Trophoblast cell (in vitro differentiated cells and primary cell): ENCODE measurements at regions not wholly inside any gene's neighbourhood (a gene's known extent, or its start where the extent isn't known, plus 50 kb on each side); places are given as distances from the start of the nearest gene placed in this dataset.
A peak's percentile ranks its signal among the peaks of the same experiment; 100 is the strongest.

ENCODE experiments used
- DNase-seq, 2 donors: peaks; one replicate each; pipeline ENCODE4 v3.0.0-alpha.2; 2016
- H2AFZ ChIP-seq: 2 replicates; pipeline ENCODE4 v1.6.1; 2013; ENCODE audit warnings: low read length, moderate library complexity, mild to moderate bottlenecking; ENCODE audit not compliant: insufficient read depth, poor library complexity
- H2AK5ac ChIP-seq: 2 replicates; pipeline ENCODE4 v1.6.1; 2013; ENCODE audit warnings: mild to moderate bottlenecking, low read length
- H2BK120ac ChIP-seq: 2 replicates; pipeline ENCODE4 v1.6.1; 2013; ENCODE audit warnings: low read length, mild to moderate bottlenecking, moderate library complexity; ENCODE audit not compliant: insufficient read depth, poor library complexity
- H2BK12ac ChIP-seq: 2 replicates; pipeline ENCODE4 v1.6.1; 2013; ENCODE audit warnings: mild to moderate bottlenecking, low read length, moderate library complexity
- H2BK5ac ChIP-seq: 2 replicates; pipeline ENCODE4 v1.6.1; 2013; ENCODE audit warnings: low read length, low read depth, moderate library complexity, mild to moderate bottlenecking; ENCODE audit not compliant: poor library complexity
- H3K14ac ChIP-seq: 2 replicates; pipeline ENCODE4 v1.6.1; 2013; ENCODE audit warnings: mild to moderate bottlenecking, low read length
- H3K18ac ChIP-seq: 2 replicates; pipeline ENCODE4 v1.6.1; 2013; ENCODE audit warnings: mild to moderate bottlenecking, low read length
- H3K23ac ChIP-seq: 2 replicates; pipeline ENCODE4 v1.6.1; 2013; ENCODE audit warnings: low read length
- H3K27ac ChIP-seq: 2 replicates; pipeline ENCODE4 v1.5.1; 2013; ENCODE audit warnings: low read depth, mild to moderate bottlenecking, inconsistent platforms, low read length, moderate library complexity
- H3K27me3 ChIP-seq: 2 replicates; pipeline ENCODE4 v1.6.1; 2013; ENCODE audit warnings: inconsistent platforms, mild to moderate bottlenecking, low read length, moderate library complexity; ENCODE audit not compliant: insufficient read depth
- H3K36me3 ChIP-seq, 2 experiments: 1 replicate in 1 of 2; 2 replicates in 1 of 2; pipeline ENCODE4 v1.6.1; 2013; ENCODE audit warnings: low read length in 2 of 2, mild to moderate bottlenecking in 2 of 2, moderate library complexity in 1 of 2; ENCODE audit not compliant: insufficient read depth in 2 of 2, control insufficient read depth in 1 of 2
- H3K4ac ChIP-seq: 2 replicates; pipeline ENCODE4 v1.6.1; 2013; ENCODE audit warnings: low read depth, mild to moderate bottlenecking, low read length, moderate library complexity
- H3K4me1 ChIP-seq, 2 experiments: 1 replicate in 1 of 2; 2 replicates in 1 of 2; pipeline ENCODE4 v1.6.1; 2013; ENCODE audit warnings: low read length in 2 of 2, mild to moderate bottlenecking in 2 of 2, moderate library complexity in 1 of 2; ENCODE audit not compliant: insufficient read depth in 2 of 2, control insufficient read depth in 1 of 2
- H3K4me2 ChIP-seq: 2 replicates; pipeline ENCODE4 v1.6.1; 2013; ENCODE audit warnings: inconsistent platforms, mild to moderate bottlenecking, low read length, moderate library complexity
- H3K4me3 ChIP-seq: 2 replicates; pipeline ENCODE4 v1.5.1; 2013; ENCODE audit warnings: mild to moderate bottlenecking, low read depth, low read length, inconsistent platforms
- H3K79me1 ChIP-seq: one replicate; pipeline ENCODE4 v1.6.1; 2013; ENCODE audit warnings: low read length
- H3K79me2 ChIP-seq: 2 replicates; pipeline ENCODE4 v1.6.1; 2013; ENCODE audit warnings: low read length, mild to moderate bottlenecking; ENCODE audit not compliant: control insufficient read depth, insufficient read depth, poor library complexity
- H3K9ac ChIP-seq: 2 replicates; pipeline ENCODE4 v1.6.1; 2013; ENCODE audit warnings: mild to moderate bottlenecking, low read length
- H3K9me3 ChIP-seq: 2 replicates; pipeline ENCODE4 v1.6.1; 2013; ENCODE audit warnings: low read depth, mild to moderate bottlenecking, control low read depth, inconsistent platforms, low read length; ENCODE audit not compliant: insufficient read depth
- H4K12ac ChIP-seq: 2 replicates; pipeline ENCODE4 v1.6.1; 2013; ENCODE audit warnings: low read depth, mild to moderate bottlenecking, low read length, moderate library complexity
- H4K8ac ChIP-seq: 2 replicates; pipeline ENCODE4 v1.6.1; 2013; ENCODE audit warnings: low read depth, mild to moderate bottlenecking, low read length, moderate library complexity
- H4K91ac ChIP-seq: one replicate; pipeline ENCODE4 v1.6.1; 2013; ENCODE audit warnings: low read depth, mild to moderate bottlenecking, low read length, moderate library complexity
- WGBS: extraction: QIAGEN DNeasy Blood & Tissue Kit; methylation state at CpG from one replicate; pipeline ENCODE4 v1.1.7; 2013; ENCODE audit warnings: missing lambda C conversion rate; ENCODE audit not compliant: insufficient read length, insufficient coverage; ENCODE audit errors: extremely low coverage; 5-methylcytosine and 5-hydroxymethylcytosine counted together

DNA sequence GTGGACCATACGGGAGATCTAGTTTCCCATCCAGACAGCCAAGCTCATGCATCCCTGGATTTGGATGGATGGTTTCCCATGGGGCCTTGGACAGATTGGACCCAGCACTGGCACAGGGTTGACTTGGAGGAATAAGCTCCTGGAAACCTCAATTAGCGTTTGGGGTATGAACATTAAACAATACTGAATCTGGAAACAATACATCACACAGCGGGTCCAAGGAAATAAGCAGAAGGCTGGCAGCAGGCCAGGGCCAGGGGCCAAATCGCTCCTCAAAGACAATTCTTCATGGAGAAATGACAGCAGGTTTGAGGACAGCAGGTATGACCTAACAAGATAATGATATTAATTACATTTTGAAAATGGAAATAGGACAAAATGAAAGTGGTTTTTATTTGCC, 540.6 kb downstream of the RIT2 start:
- WGBS, result no CpG with 5 or more reads among the region's 4 CpGs
- DNase-seq, result no peak
- H2AK5ac ChIP-seq, result no peak overlapping the region

GRCh38 chr18:42576124-42576523, 539.4 kb downstream of the RIT2 start:
- no peaks in the 10 kb centered on the region for H3K27me3 ChIP-seq
- H3K4me2 ChIP-seq, result no peak overlapping the region
- H3K4me1 ChIP-seq, result no peaks in the 10 kb centered on the region
- H2BK5ac ChIP-seq, result no peak overlapping the region
- no peak for DNase-seq
- no peak overlapping the region for H3K9ac ChIP-seq
- H4K12ac ChIP-seq, result no peak overlapping the region
- H3K79me1 ChIP-seq, result no peaks in the 10 kb centered on the region
- H3K36me3 ChIP-seq, result no peaks in the 10 kb centered on the region
- H4K8ac ChIP-seq, result no peak overlapping the region
- no peak overlapping the region for H2BK12ac ChIP-seq
- H3K14ac ChIP-seq, result no peak overlapping the region
- no peaks in the 10 kb centered on the region for H3K79me2 ChIP-seq
- H3K23ac ChIP-seq, result no peak overlapping the region
- H2BK120ac ChIP-seq, result no peak overlapping the region
- no peak overlapping the region for H2AK5ac ChIP-seq
- H3K4me3 ChIP-seq, result no peak overlapping the region
- no peak overlapping the region for H3K4ac ChIP-seq
- no peak overlapping the region for H3K27ac ChIP-seq
- no peak overlapping the region for H3K18ac ChIP-seq
- no peak overlapping the region for H2AFZ ChIP-seq
- no peaks in the 10 kb centered on the region for H3K9me3 ChIP-seq
- no peak overlapping the region for H4K91ac ChIP-seq

More for the DNA sequence above, 540.6 kb downstream of the RIT2 start:
- no peak overlapping the region for H2BK5ac ChIP-seq
- no peaks in the 10 kb centered on the region for H3K79me2 ChIP-seq
- H3K4me2 ChIP-seq, result no peak overlapping the region
- no peaks in the 10 kb centered on the region for H3K9me3 ChIP-seq
- no peak overlapping the region for H3K4me3 ChIP-seq
- no peaks in the 10 kb centered on the region for H3K27me3 ChIP-seq
- H4K8ac ChIP-seq, result no peak overlapping the region
- H4K91ac ChIP-seq, result no peak overlapping the region
- no peaks in the 10 kb centered on the region for H3K36me3 ChIP-seq
- no peak overlapping the region for H3K27ac ChIP-seq
- no peaks in the 10 kb centered on the region for H3K4me1 ChIP-seq
- no peak overlapping the region for H3K14ac ChIP-seq
- no peak overlapping the region for H2AFZ ChIP-seq
- H3K23ac ChIP-seq, result no peak overlapping the region
- no peak overlapping the region for H4K12ac ChIP-seq
- H2BK120ac ChIP-seq, result no peak overlapping the region
- no peaks in the 10 kb centered on the region for H3K79me1 ChIP-seq
- H3K18ac ChIP-seq, result no peak overlapping the region
- no peak overlapping the region for H3K9ac ChIP-seq
- no peak overlapping the region for H3K4ac ChIP-seq
- no peak overlapping the region for H2BK12ac ChIP-seq

GRCh38 chr18:42578792-42579191, 536.7 kb downstream of the RIT2 start:
- Histone ChIP-seq H4K91ac (no peak overlapping the region), H3K4me1 (no peaks in the 10 kb centered on the region), H3K4me2 (no peak overlapping the region), H2BK12ac (no peak overlapping the region), H2AK5ac (no peak overlapping the region), H3K79me1 (no peaks in the 10 kb centered on the region), H3K4ac (no peak overlapping the region), H4K8ac (no peak overlapping the region), H3K18ac (no peak overlapping the region), H3K79me2 (no peaks in the 10 kb centered on the region), H3K27ac (no peak overlapping the region), H3K14ac (no peak overlapping the region), H4K12ac (no peak overlapping the region), H2AFZ (no peak overlapping the region), H2BK120ac (no peak overlapping the region), H3K27me3 (no peaks in the 10 kb centered on the region), H2BK5ac (no peak overlapping the region), H3K36me3 (no peaks in the 10 kb centered on the region), H3K9me3 (no peaks in the 10 kb centered on the region), H3K23ac (no peak overlapping the region), H3K4me3 (no peak overlapping the region), H3K9ac (no peak overlapping the region)
- DNase-seq, result peak; percentile 58 to 86

- Histone ChIP-seq H2BK120ac (no peak overlapping the region), H3K23ac (no peak overlapping the region), H3K9me3 (no peaks in the 10 kb centered on the region), H3K4me2 (no peak overlapping the region), H2BK5ac (no peak overlapping the region), H2BK12ac (no peak overlapping the region), H3K27ac (no peak overlapping the region), H4K12ac (no peak overlapping the region), H3K79me1 (no peaks in the 10 kb centered on the region), H3K4me3 (no peak overlapping the region), H3K14ac (no peak overlapping the region), H3K4me1 (no peaks in the 10 kb centered on the region), H3K9ac (no peak overlapping the region), H3K27me3 (no peaks in the 10 kb centered on the region), H3K4ac (no peak overlapping the region), H4K91ac (no peak overlapping the region), H4K8ac (no peak overlapping the region), H3K79me2 (no peaks in the 10 kb centered on the region), H3K36me3 (no peaks in the 10 kb centered on the region), H3K18ac (no peak overlapping the region), H2AK5ac (no peak overlapping the region), H2AFZ (no peak overlapping the region)
- no peak for DNase-seq
- WGBS, result no CpG with 5 or more reads among the region's 1 CpG
Observed at GRCh38 chr18:42582266-42582665, 533.2 kb downstream of the RIT2 start.

GRCh38 chr18:42583283-42583731, 532.2 kb downstream of the RIT2 start:
- H3K36me3 ChIP-seq, result no peaks in the 10 kb centered on the region
- no CpG with 5 or more reads among the region's 1 CpG for WGBS

More at GRCh38 chr18:42583283-42583731, 532.2 kb downstream of the RIT2 start:
- Histone ChIP-seq H4K12ac (no peak overlapping the region), H3K4ac (no peak overlapping the region), H2BK12ac (no peak overlapping the region), H3K4me2 (no peak overlapping the region), H2BK5ac (no peak overlapping the region), H3K9me3 (no peaks in the 10 kb centered on the region), H3K27me3 (no peaks in the 10 kb centered on the region), H2BK120ac (no peak overlapping the region), H2AK5ac (no peak overlapping the region), H3K79me1 (no peaks in the 10 kb centered on the region), H3K79me2 (no peaks in the 10 kb centered on the region), H3K14ac (no peak overlapping the region), H2AFZ (no peak overlapping the region), H3K4me3 (no peak overlapping the region), H3K23ac (no peak overlapping the region), H4K91ac (no peak overlapping the region), H3K27ac (no peak overlapping the region), H3K18ac (no peak overlapping the region), H3K4me1 (no peaks in the 10 kb centered on the region), H3K9ac (no peak overlapping the region), H4K8ac (no peak overlapping the region)
- DNase-seq, result no peak
